ENCODE measurements at regions not wholly inside any gene's neighbourhood (a gene's known extent, or its start where the extent isn't known, plus 50 kb on each side); places are given as distances from the start of the nearest gene placed in this dataset.
"Not testable (repeated sequence)": the region's sequence is repeated elsewhere in the genome, so short reads cannot be mapped to it uniquely, and the experiment has no call there.

- not testable (repeated sequence) for TF ChIP-seq POLR2A (IDR thresholded peaks at IDR 0.05)
- TF ChIP-seq, protein P1, sequence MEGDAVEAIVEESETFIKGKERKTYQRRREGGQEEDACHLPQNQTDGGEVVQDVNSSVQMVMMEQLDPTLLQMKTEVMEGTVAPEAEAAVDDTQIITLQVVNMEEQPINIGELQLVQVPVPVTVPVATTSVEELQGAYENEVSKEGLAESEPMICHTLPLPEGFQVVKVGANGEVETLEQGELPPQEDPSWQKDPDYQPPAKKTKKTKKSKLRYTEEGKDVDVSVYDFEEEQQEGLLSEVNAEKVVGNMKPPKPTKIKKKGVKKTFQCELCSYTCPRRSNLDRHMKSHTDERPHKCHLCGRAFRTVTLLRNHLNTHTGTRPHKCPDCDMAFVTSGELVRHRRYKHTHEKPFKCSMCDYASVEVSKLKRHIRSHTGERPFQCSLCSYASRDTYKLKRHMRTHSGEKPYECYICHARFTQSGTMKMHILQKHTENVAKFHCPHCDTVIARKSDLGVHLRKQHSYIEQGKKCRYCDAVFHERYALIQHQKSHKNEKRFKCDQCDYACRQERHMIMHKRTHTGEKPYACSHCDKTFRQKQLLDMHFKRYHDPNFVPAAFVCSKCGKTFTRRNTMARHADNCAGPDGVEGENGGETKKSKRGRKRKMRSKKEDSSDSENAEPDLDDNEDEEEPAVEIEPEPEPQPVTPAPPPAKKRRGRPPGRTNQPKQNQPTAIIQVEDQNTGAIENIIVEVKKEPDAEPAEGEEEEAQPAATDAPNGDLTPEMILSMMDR (IDR thresholded peaks at IDR 0.05 in 8 of 11, conservative IDR thresholded peaks at IDR 0.05 in 3 of 11), result not testable (repeated sequence)
These were observed 703.5 kb upstream of the MANEA start for GRCh38 chr6:94873819-94874218.
